H1 (cell line): ENCODE measurements at regions not wholly inside any gene's neighbourhood (a gene's known extent, or its start where the extent isn't known, plus 50 kb on each side); places are given as distances from the start of the nearest gene placed in this dataset.

Experiments used
- CBX8 ChIP-seq: fragments of 300-800, 300-1000 bp; sonication (generic); IDR thresholded peaks from 2 replicates; pipeline ENCODE4 v1.7.1; 2016; ENCODE audit warnings: low read depth, low read length, borderline replicate concordance
- EP300 ChIP-seq, 2 experiments: IDR thresholded peaks; 1 replicate in 1 of 2; 2 replicates in 1 of 2; pipeline ENCODE4 v1.6.1; 2011 to 2012; ENCODE audit warnings: low read depth in 2 of 2, low read length in 2 of 2, mild to moderate bottlenecking in 2 of 2, borderline replicate concordance in 1 of 2, inconsistent platforms in 1 of 2, moderate library complexity in 1 of 2
- HDAC2 ChIP-seq, 2 experiments: fragments of 300-600 bp in 1 of 2; sonication (generic) in 1 of 2; IDR thresholded peaks; 2 replicates each; pipeline ENCODE4 v1.6.1; 2011 to 2012; ENCODE audit warnings: low read depth in 2 of 2, low read length in 2 of 2, mild to moderate bottlenecking in 2 of 2, moderate library complexity in 2 of 2, borderline replicate concordance in 1 of 2, inconsistent platforms in 1 of 2
- JUN ChIP-seq: IDR thresholded peaks from 2 replicates; pipeline ENCODE4 v1.6.1; 2011; ENCODE audit warnings: low read depth, mild to moderate bottlenecking, improper control_type of control experiment, low read length
- JUND ChIP-seq: IDR thresholded peaks from 2 replicates; pipeline ENCODE4 v1.6.1; 2011; ENCODE audit warnings: mild to moderate bottlenecking, improper control_type of control experiment, low read length
- MAX ChIP-seq: IDR thresholded peaks from 2 replicates; pipeline ENCODE4 v1.6.1; 2012; ENCODE audit warnings: inconsistent platforms
- NRF1 ChIP-seq: IDR thresholded peaks from 2 replicates; pipeline ENCODE4 v1.6.1; 2011; ENCODE audit warnings: mild to moderate bottlenecking, low read depth, low read length, improper control_type of control experiment
- RAD21 ChIP-seq, 2 experiments: IDR thresholded peaks in 1 of 2; conservative IDR thresholded peaks in 1 of 2; 2 replicates each; pipeline ENCODE4 v1.6.1; 2011; ENCODE audit warnings: low read depth in 2 of 2, low read length in 2 of 2, improper control_type of control experiment in 1 of 2, inconsistent platforms in 1 of 2, mild to moderate bottlenecking in 1 of 2, moderate library complexity in 1 of 2
- SIX5 ChIP-seq: IDR thresholded peaks from 2 replicates; pipeline ENCODE4 v1.6.1; 2011; ENCODE audit warnings: mild to moderate bottlenecking, low read depth, low read length
- SP1 ChIP-seq: IDR thresholded peaks from 2 replicates; pipeline ENCODE4 v1.6.1; 2011; ENCODE audit warnings: low read depth, low read length
- TAF1 ChIP-seq: IDR thresholded peaks from 2 replicates; pipeline ENCODE4 v1.6.1; 2011; ENCODE audit warnings: mild to moderate bottlenecking, low read depth, low read length
- YY1 ChIP-seq: IDR thresholded peaks from 2 replicates; pipeline ENCODE4 v1.6.1; 2011; ENCODE audit warnings: low read depth, mild to moderate bottlenecking, low read length
- TF ChIP-seq, protein P1 (sequence below), 3 experiments: IDR thresholded peaks; 1 replicate in 2 of 3; 2 replicates in 1 of 3; pipeline versions ENCODE4 v1.5.1 to v1.6.1; 2011; ENCODE audit warnings: low read length in 3 of 3, mild to moderate bottlenecking in 3 of 3, inconsistent platforms in 2 of 3, low read depth in 1 of 3, moderate library complexity in 1 of 3; ENCODE audit not compliant: insufficient read depth in 1 of 3; ENCODE audit errors: control extremely low read depth in 1 of 3

DNA sequence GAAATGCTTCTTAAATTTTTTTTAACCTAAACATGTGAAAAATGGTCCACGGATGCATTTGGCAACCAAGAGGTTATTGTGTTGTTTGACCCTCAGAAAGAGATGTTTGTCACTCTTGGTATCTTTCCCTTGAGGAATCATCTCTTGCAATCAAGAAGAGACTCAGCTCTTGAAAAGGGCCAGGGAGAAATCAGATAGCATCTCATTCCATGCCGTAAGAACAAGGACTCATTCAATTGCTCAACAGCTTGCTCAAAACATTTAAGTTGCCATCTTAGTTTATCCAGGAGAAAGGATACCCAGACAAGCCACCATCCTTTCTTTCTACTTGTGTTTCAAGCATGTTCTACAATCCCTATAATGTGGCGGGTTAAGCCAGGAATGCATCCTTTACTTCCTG is 209.5 kb upstream of the LNX1 start:
- TF ChIP-seq, protein P1, sequence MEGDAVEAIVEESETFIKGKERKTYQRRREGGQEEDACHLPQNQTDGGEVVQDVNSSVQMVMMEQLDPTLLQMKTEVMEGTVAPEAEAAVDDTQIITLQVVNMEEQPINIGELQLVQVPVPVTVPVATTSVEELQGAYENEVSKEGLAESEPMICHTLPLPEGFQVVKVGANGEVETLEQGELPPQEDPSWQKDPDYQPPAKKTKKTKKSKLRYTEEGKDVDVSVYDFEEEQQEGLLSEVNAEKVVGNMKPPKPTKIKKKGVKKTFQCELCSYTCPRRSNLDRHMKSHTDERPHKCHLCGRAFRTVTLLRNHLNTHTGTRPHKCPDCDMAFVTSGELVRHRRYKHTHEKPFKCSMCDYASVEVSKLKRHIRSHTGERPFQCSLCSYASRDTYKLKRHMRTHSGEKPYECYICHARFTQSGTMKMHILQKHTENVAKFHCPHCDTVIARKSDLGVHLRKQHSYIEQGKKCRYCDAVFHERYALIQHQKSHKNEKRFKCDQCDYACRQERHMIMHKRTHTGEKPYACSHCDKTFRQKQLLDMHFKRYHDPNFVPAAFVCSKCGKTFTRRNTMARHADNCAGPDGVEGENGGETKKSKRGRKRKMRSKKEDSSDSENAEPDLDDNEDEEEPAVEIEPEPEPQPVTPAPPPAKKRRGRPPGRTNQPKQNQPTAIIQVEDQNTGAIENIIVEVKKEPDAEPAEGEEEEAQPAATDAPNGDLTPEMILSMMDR (IDR thresholded peaks at IDR 0.05; ENCODE audit: control extremely low read depth in 1 of 3, insufficient read depth in 1 of 3, low read depth in 1 of 3, low read length in 3 of 3), result no peak
- TF ChIP-seq EP300 (IDR thresholded peaks at IDR 0.05; ENCODE audit: borderline replicate concordance in 1 of 2, low read depth in 2 of 2, low read length in 2 of 2) (no peak), JUND (no peak), TAF1 (no peak), SP1 (no peak), RAD21 (IDR thresholded peaks at IDR 0.05 in 1 of 2, conservative IDR thresholded peaks at IDR 0.05 in 1 of 2; ENCODE audit: low read depth in 2 of 2, low read length in 2 of 2) (no peak), MAX (no peak), CBX8 (no peak), HDAC2 (IDR thresholded peaks at IDR 0.05; ENCODE audit: borderline replicate concordance in 1 of 2, low read depth in 2 of 2, low read length in 2 of 2) (no peak), YY1 (no peak), JUN (no peak), SIX5 (no peak), NRF1 (no peak)
